ENCODE measurements at regions not wholly inside any gene's neighbourhood (a gene's known extent, or its start where the extent isn't known, plus 50 kb on each side); places are given as distances from the start of the nearest gene placed in this dataset.

DNA sequence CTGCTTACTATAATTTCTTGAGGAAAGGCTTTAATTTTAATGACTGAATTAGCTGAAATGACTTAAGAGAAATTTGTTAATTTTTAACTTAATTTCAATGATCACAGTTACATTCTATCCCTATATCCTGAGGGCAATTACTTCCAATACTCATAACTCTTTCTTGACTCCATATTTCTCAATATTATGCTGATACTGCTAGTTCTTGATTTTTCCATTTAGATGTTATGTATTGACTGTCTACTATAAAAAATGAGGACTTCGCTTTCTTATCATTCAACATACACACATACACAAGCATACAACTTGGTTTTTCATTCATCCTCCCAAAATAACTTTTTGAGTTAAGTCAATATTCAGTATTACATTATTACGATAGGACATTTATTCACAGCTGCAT is 176.2 kb downstream of the PHLDA1 start (continued):
- TF ChIP-seq, protein P1, sequence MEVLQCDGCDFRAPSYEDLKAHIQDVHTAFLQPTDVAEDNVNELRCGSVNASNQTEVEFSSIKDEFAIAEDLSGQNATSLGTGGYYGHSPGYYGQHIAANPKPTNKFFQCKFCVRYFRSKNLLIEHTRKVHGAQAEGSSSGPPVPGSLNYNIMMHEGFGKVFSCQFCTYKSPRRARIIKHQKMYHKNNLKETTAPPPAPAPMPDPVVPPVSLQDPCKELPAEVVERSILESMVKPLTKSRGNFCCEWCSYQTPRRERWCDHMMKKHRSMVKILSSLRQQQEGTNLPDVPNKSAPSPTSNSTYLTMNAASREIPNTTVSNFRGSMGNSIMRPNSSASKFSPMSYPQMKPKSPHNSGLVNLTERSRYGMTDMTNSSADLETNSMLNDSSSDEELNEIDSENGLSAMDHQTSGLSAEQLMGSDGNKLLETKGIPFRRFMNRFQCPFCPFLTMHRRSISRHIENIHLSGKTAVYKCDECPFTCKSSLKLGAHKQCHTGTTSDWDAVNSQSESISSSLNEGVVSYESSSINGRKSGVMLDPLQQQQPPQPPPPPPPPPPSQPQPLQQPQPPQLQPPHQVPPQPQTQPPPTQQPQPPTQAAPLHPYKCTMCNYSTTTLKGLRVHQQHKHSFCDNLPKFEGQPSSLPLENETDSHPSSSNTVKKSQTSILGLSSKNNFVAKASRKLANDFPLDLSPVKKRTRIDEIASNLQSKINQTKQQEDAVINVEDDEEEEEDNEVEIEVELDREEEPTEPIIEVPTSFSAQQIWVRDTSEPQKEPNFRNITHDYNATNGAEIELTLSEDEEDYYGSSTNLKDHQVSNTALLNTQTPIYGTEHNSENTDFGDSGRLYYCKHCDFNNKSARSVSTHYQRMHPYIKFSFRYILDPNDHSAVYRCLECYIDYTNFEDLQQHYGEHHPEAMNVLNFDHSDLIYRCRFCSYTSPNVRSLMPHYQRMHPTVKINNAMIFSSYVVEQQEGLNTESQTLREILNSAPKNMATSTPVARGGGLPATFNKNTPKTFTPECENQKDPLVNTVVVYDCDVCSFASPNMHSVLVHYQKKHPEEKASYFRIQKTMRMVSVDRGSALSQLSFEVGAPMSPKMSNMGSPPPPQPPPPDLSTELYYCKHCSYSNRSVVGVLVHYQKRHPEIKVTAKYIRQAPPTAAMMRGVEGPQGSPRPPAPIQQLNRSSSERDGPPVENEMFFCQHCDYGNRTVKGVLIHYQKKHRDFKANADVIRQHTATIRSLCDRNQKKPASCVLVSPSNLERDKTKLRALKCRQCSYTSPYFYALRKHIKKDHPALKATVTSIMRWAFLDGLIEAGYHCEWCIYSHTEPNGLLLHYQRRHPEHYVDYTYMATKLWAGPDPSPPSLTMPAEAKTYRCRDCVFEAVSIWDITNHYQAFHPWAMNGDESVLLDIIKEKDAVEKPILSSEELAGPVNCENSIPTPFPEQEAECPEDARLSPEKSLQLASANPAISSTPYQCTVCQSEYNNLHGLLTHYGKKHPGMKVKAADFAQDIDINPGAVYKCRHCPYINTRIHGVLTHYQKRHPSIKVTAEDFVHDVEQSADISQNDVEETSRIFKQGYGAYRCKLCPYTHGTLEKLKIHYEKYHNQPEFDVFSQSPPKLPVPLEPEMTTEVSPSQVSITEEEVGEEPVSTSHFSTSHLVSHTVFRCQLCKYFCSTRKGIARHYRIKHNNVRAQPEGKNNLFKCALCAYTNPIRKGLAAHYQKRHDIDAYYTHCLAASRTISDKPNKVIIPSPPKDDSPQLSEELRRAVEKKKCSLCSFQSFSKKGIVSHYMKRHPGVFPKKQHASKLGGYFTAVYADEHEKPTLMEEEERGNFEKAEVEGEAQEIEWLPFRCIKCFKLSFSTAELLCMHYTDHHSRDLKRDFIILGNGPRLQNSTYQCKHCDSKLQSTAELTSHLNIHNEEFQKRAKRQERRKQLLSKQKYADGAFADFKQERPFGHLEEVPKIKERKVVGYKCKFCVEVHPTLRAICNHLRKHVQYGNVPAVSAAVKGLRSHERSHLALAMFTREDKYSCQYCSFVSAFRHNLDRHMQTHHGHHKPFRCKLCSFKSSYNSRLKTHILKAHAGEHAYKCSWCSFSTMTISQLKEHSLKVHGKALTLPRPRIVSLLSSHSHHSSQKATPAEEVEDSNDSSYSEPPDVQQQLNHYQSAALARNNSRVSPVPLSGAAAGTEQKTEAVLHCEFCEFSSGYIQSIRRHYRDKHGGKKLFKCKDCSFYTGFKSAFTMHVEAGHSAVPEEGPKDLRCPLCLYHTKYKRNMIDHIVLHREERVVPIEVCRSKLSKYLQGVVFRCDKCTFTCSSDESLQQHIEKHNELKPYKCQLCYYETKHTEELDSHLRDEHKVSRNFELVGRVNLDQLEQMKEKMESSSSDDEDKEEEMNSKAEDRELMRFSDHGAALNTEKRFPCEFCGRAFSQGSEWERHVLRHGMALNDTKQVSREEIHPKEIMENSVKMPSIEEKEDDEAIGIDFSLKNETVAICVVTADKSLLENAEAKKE (CRISPR knock-in tag; IDR thresholded peaks at IDR 0.05): no peak

DNA sequence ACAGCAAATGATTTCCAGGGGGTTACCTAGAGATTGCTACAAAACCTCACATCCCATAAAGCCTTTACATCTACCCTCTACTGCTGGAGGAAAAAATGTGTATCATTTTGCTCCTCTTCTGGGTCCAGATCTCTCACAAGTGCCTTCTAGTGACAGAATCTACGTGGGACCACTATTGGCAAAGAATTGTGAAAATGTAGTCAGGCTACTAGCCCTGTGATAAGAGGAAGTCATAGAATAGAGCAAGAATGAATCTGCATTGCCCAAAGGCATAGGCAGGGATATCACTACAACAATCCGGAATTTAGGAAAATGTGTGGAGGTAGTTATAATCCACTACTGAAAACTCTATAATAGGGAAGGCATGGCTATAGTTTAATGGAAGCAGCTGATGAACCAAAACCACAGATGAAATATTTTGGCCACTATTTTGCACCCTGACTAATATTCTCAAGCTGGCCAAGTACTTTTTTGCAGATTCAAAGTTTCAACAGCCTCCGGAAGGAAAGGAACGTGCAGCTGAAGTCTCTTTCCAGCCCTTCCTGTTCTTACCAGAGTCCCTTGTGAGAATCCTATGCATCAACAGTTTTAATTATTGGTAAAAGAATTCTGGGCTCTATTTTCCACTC is 176.8 kb downstream of the PHLDA1 start:
- no peak for ATAC-seq
- peaks cover 5% of the 10 kb centered on the region for H3K4me1 Mint-ChIP-seq
- no peak overlapping the region for H3K4me2 ChIP-seq
- TF ChIP-seq STAT1 (IDR thresholded peaks at IDR 0.05; ENCODE audit: unreplicated experiment) (no peak), ZNF114 (CRISPR knock-in tag; IDR thresholded peaks at IDR 0.05) (no peak), POLR2AphosphoS5 (IDR thresholded peaks at IDR 0.05; ENCODE audit: low read depth) (no peak), JUNB (IDR thresholded peaks at IDR 0.05; ENCODE audit: unreplicated experiment) (no peak)
- TF ChIP-seq, protein P2, sequence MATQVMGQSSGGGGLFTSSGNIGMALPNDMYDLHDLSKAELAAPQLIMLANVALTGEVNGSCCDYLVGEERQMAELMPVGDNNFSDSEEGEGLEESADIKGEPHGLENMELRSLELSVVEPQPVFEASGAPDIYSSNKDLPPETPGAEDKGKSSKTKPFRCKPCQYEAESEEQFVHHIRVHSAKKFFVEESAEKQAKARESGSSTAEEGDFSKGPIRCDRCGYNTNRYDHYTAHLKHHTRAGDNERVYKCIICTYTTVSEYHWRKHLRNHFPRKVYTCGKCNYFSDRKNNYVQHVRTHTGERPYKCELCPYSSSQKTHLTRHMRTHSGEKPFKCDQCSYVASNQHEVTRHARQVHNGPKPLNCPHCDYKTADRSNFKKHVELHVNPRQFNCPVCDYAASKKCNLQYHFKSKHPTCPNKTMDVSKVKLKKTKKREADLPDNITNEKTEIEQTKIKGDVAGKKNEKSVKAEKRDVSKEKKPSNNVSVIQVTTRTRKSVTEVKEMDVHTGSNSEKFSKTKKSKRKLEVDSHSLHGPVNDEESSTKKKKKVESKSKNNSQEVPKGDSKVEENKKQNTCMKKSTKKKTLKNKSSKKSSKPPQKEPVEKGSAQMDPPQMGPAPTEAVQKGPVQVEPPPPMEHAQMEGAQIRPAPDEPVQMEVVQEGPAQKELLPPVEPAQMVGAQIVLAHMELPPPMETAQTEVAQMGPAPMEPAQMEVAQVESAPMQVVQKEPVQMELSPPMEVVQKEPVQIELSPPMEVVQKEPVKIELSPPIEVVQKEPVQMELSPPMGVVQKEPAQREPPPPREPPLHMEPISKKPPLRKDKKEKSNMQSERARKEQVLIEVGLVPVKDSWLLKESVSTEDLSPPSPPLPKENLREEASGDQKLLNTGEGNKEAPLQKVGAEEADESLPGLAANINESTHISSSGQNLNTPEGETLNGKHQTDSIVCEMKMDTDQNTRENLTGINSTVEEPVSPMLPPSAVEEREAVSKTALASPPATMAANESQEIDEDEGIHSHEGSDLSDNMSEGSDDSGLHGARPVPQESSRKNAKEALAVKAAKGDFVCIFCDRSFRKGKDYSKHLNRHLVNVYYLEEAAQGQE (IDR thresholded peaks at IDR 0.05; ENCODE audit: unreplicated experiment): no peak
- TF ChIP-seq, protein P1 (CRISPR knock-in tag; IDR thresholded peaks at IDR 0.05): no peak

More for the DNA sequence above, 176.8 kb downstream of the PHLDA1 start:
- Histone ChIP-seq H3K4me3 (no peak overlapping the region), H2AFZ (no peak overlapping the region), H3K4me1 (ENCODE audit: insufficient read depth) (0 out of 2 replicates have a peak, but pooled peaks cover 3% of the 10 kb centered on the region), H3K27ac (ENCODE audit: low read depth) (no peak overlapping the region), H3K36me3 (ENCODE audit: insufficient read depth) (no peaks in the 10 kb centered on the region), H3F3A (replicated peaks; ENCODE audit: low read depth) (no peaks in the 10 kb centered on the region), H3K27me3 (ENCODE audit: insufficient read depth) (no peaks in the 10 kb centered on the region), H4K20me1 (replicated peaks; ENCODE audit: insufficient read depth) (no peaks in the 10 kb centered on the region), H3K79me2 (replicated peaks; ENCODE audit: insufficient read depth) (no peaks in the 10 kb centered on the region), H3K9me2 (ENCODE audit: insufficient read depth) (no peaks in the 10 kb centered on the region)
- H3K27me3 Mint-ChIP-seq (ENCODE audit: insufficient read depth, low read depth, poor library complexity): no peaks in the 10 kb centered on the region
- no peak for DNase-seq (ENCODE audit: low spot score)
- no peaks in the 10 kb centered on the region for H3K36me3 Mint-ChIP-seq (ENCODE audit: low read depth)
- H3K27ac Mint-ChIP-seq: no peak overlapping the region
- no peaks in the 10 kb centered on the region for H3K9me3 Mint-ChIP-seq
- H3K4me3 Mint-ChIP-seq: no peak overlapping the region

All from GM23338 (cell line).